Astrocyte (in vitro differentiated cells and primary cell): ENCODE measurements at regions not wholly inside any gene's neighbourhood (a gene's known extent, or its start where the extent isn't known, plus 50 kb on each side); places are given as distances from the start of the nearest gene placed in this dataset.

Experiments used
- CTCF ChIP-seq: IDR thresholded peaks from 2 replicates; pipeline ENCODE4 v1.5.1; 2011; ENCODE audit warnings: low read depth, mild to moderate bottlenecking, inconsistent platforms, low read length, moderate library complexity; ENCODE audit not compliant: insufficient read depth
- EZH2 ChIP-seq: IDR thresholded peaks from 2 replicates; pipeline ENCODE4 v1.6.1; 2012; ENCODE audit warnings: mild to moderate bottlenecking, low read length, inconsistent platforms; ENCODE audit not compliant: insufficient read depth

- TF ChIP-seq EZH2 (no peak), CTCF (no peak)
These were observed 176.2 kb upstream of the ANKRD28 start for GRCh38 chr3:15973940-15974339.
